ENCODE measurements at regions not wholly inside any gene's neighbourhood (a gene's known extent, or its start where the extent isn't known, plus 50 kb on each side); places are given as distances from the start of the nearest gene placed in this dataset.

- DNase-seq, result no peak
Observed at GRCh38 chr5:169445191-169445590, 138.4 kb upstream of the SPDL1 start.

- no peak for DNase-seq
Observed at GRCh38 chr5:169442913-169443784, 140.4 kb upstream of the SPDL1 start.

- no peak for DNase-seq
Observed at GRCh38 chr5:169442403-169442874, 141.1 kb upstream of the SPDL1 start.

GRCh38 chr5:169440107-169440705, 139.3 kb upstream of the SLIT3 start:
- no peak for DNase-seq

GRCh38 chr5:169439362-169439761, 138.4 kb upstream of the SLIT3 start:
- no peak for DNase-seq

- DNase-seq, result no peak
Observed at GRCh38 chr5:169435506-169436229, 134.7 kb upstream of the SLIT3 start.

GRCh38 chr5:169433221-169433651, 132.3 kb upstream of the SLIT3 start:
- DNase-seq, result no peak

GRCh38 chr5:169431386-169431785, 130.4 kb upstream of the SLIT3 start:
- DNase-seq, result no peak

- no peak for DNase-seq
Observed at GRCh38 chr5:169430671-169431070, 129.7 kb upstream of the SLIT3 start.

GRCh38 chr5:169429044-169429443, 128.1 kb upstream of the SLIT3 start:
- DNase-seq, result peak; percentile 13

GRCh38 chr5:169426784-169427183, 125.8 kb upstream of the SLIT3 start:
- DNase-seq, result peak; percentile 82

GRCh38 chr5:169424670-169425378, 123.9 kb upstream of the SLIT3 start:
- no peak for DNase-seq

GRCh38 chr5:169424279-169424655, 123.3 kb upstream of the SLIT3 start:
- no peak for DNase-seq

GRCh38 chr5:169423580-169424278, 122.8 kb upstream of the SLIT3 start:
- DNase-seq, result no peak

GRCh38 chr5:169422087-169422486, 121.1 kb upstream of the SLIT3 start:
- DNase-seq, result no peak

GRCh38 chr5:169421677-169422076, 120.7 kb upstream of the SLIT3 start:
- no peak for DNase-seq

GRCh38 chr5:169417676-169418075, 116.7 kb upstream of the SLIT3 start:
- DNase-seq, result no peak

- DNase-seq, result no peak
Observed at GRCh38 chr5:169416583-169417196, 115.8 kb upstream of the SLIT3 start.

- DNase-seq, result no peak
Observed at GRCh38 chr5:169415948-169416347, 115.0 kb upstream of the SLIT3 start.

GRCh38 chr5:169415371-169415770, 114.4 kb upstream of the SLIT3 start:
- no peak for DNase-seq

GRCh38 chr5:169413416-169413815, 112.5 kb upstream of the SLIT3 start:
- DNase-seq, result no peak

GRCh38 chr5:169412831-169413230, 111.9 kb upstream of the SLIT3 start:
- no peak for DNase-seq
